ENCODE measurements at regions not wholly inside any gene's neighbourhood (a gene's known extent, or its start where the extent isn't known, plus 50 kb on each side); places are given as distances from the start of the nearest gene placed in this dataset.
"Not testable (repeated sequence)": the region's sequence is repeated elsewhere in the genome, so short reads cannot be mapped to it uniquely, and the experiment has no call there.

GRCh38 chr3:80734483-80734882, 966.7 kb upstream of the ROBO1 start:
- H3K27ac Mint-ChIP-seq = no peak overlapping the region
- no peaks in the 10 kb centered on the region for H3K4me1 Mint-ChIP-seq
- POLR2A ChIA-PET = no interaction called here
- H3K4me3 Mint-ChIP-seq = no peak overlapping the region
- no peaks in the 10 kb centered on the region for H3K36me3 Mint-ChIP-seq (ENCODE audit: low read depth)
- no peak for DNase-seq
- CTCF ChIA-PET = no interaction called here
- H3K27me3 Mint-ChIP-seq = no peaks in the 10 kb centered on the region
- H3K9me3 Mint-ChIP-seq = peaks cover 2% of the 10 kb centered on the region

GRCh38 chr3:80733522-80734176, 965.9 kb upstream of the ROBO1 start:
- CTCF ChIA-PET = no interaction called here
- Mint-ChIP-seq H3K36me3 (ENCODE audit: low read depth) (no peaks in the 10 kb centered on the region), H3K4me3 (no peak overlapping the region), H3K9me3 (peaks cover 2% of the 10 kb centered on the region), H3K4me1 (no peaks in the 10 kb centered on the region), H3K27ac (no peak overlapping the region), H3K27me3 (no peaks in the 10 kb centered on the region)
- POLR2A ChIA-PET = no interaction called here
- no peak for DNase-seq

- POLR2A ChIA-PET = interaction anchor here (0.5 kb wide), 1 partner anchor 728 kb away, joined by 5 read pairs; no protein-coding TSS in a partner anchor
These were observed 959.8 kb upstream of the ROBO1 start for GRCh38 chr3:80727561-80727960.

GRCh38 chr3:80709597-80710322, 942.0 kb upstream of the ROBO1 start:
- H3K27me3 Mint-ChIP-seq; POLR2A ChIA-PET; H3K27ac Mint-ChIP-seq; H3K36me3 Mint-ChIP-seq (ENCODE audit: low read depth); H3K4me1 Mint-ChIP-seq; DNase-seq; CTCF ChIA-PET; H3K4me3 Mint-ChIP-seq: not testable (repeated sequence)
- H3K9me3 Mint-ChIP-seq = peaks cover 12% of the 10 kb centered on the region

More at GRCh38 chr3:80727561-80727960, 959.8 kb upstream of the ROBO1 start:
- H3K27ac Mint-ChIP-seq; H3K27me3 Mint-ChIP-seq; H3K9me3 Mint-ChIP-seq; H3K4me3 Mint-ChIP-seq; CTCF ChIA-PET; H3K36me3 Mint-ChIP-seq (ENCODE audit: low read depth); H3K4me1 Mint-ChIP-seq; DNase-seq: not testable (repeated sequence)

GRCh38 chr3:80705290-80705689, 937.5 kb upstream of the ROBO1 start:
- Mint-ChIP-seq H3K4me1 (no peaks in the 10 kb centered on the region), H3K4me3 (no peak overlapping the region), H3K9me3 (peaks cover 15% of the 10 kb centered on the region), H3K27me3 (no peaks in the 10 kb centered on the region), H3K27ac (no peak overlapping the region), H3K36me3 (ENCODE audit: low read depth) (no peaks in the 10 kb centered on the region)
- CTCF ChIA-PET = no interaction called here
- no peak for DNase-seq
- POLR2A ChIA-PET = no interaction called here

- H3K4me3 Mint-ChIP-seq = no peak overlapping the region
- CTCF ChIA-PET = no interaction called here
- POLR2A ChIA-PET = no interaction called here
- no peaks in the 10 kb centered on the region for H3K36me3 Mint-ChIP-seq (ENCODE audit: low read depth)
- H3K4me1 Mint-ChIP-seq = no peaks in the 10 kb centered on the region
- DNase-seq = no peak
- H3K27ac Mint-ChIP-seq = no peak overlapping the region
- peaks cover 15% of the 10 kb centered on the region for H3K9me3 Mint-ChIP-seq
- H3K27me3 Mint-ChIP-seq = no peaks in the 10 kb centered on the region
These were observed 933.6 kb upstream of the ROBO1 start for GRCh38 chr3:80701349-80701748.

- Mint-ChIP-seq H3K27ac (no peak overlapping the region), H3K27me3 (no peaks in the 10 kb centered on the region), H3K4me1 (no peaks in the 10 kb centered on the region), H3K36me3 (ENCODE audit: low read depth) (no peaks in the 10 kb centered on the region), H3K9me3 (peaks cover 3% of the 10 kb centered on the region), H3K4me3 (no peak overlapping the region)
- ChIA-PET POLR2A (no interaction called here), CTCF (no interaction called here)
- DNase-seq = no peak
These were observed 929.5 kb upstream of the ROBO1 start for GRCh38 chr3:80697291-80697690.

- ChIA-PET CTCF (no interaction called here), POLR2A (no interaction called here)
These were observed 928.5 kb upstream of the ROBO1 start for GRCh38 chr3:80696280-80696679.

GRCh38 chr3:80688814-80689213, 921.0 kb upstream of the ROBO1 start:
- no peaks in the 10 kb centered on the region for H3K27me3 Mint-ChIP-seq
- H3K4me3 Mint-ChIP-seq = no peak overlapping the region
- H3K36me3 Mint-ChIP-seq (ENCODE audit: low read depth) = no peaks in the 10 kb centered on the region
- ChIA-PET CTCF (no interaction called here), POLR2A (no interaction called here)
- no peak overlapping the region for H3K27ac Mint-ChIP-seq
- no peaks in the 10 kb centered on the region for H3K4me1 Mint-ChIP-seq
- H3K9me3 Mint-ChIP-seq = no peaks in the 10 kb centered on the region
- DNase-seq = no peak

More at GRCh38 chr3:80696280-80696679, 928.5 kb upstream of the ROBO1 start:
- Mint-ChIP-seq H3K4me1 (no peaks in the 10 kb centered on the region), H3K27me3 (no peaks in the 10 kb centered on the region), H3K4me3 (no peak overlapping the region), H3K36me3 (ENCODE audit: low read depth) (no peaks in the 10 kb centered on the region), H3K27ac (no peak overlapping the region), H3K9me3 (no peaks in the 10 kb centered on the region)
- no peak for DNase-seq

GRCh38 chr3:80682951-80683350, 915.2 kb upstream of the ROBO1 start:
- Mint-ChIP-seq H3K4me3 (no peak overlapping the region), H3K4me1 (no peaks in the 10 kb centered on the region), H3K9me3 (no peaks in the 10 kb centered on the region), H3K36me3 (ENCODE audit: low read depth) (no peaks in the 10 kb centered on the region), H3K27me3 (no peaks in the 10 kb centered on the region), H3K27ac (no peak overlapping the region)
- CTCF ChIA-PET = no interaction called here
- POLR2A ChIA-PET = no interaction called here
- no peak for DNase-seq

- POLR2A ChIA-PET = no interaction called here
- peaks cover 2% of the 10 kb centered on the region for H3K9me3 Mint-ChIP-seq
- no peak overlapping the region for H3K27ac Mint-ChIP-seq
- DNase-seq = no peak
- no peak overlapping the region for H3K4me3 Mint-ChIP-seq
- H3K4me1 Mint-ChIP-seq = no peaks in the 10 kb centered on the region
- no peaks in the 10 kb centered on the region for H3K36me3 Mint-ChIP-seq (ENCODE audit: low read depth)
- CTCF ChIA-PET = no interaction called here
- no peaks in the 10 kb centered on the region for H3K27me3 Mint-ChIP-seq
These were observed 914.4 kb upstream of the ROBO1 start for GRCh38 chr3:80682235-80682634.

- Mint-ChIP-seq H3K27ac (no peak overlapping the region), H3K4me3 (no peak overlapping the region), H3K36me3 (ENCODE audit: low read depth) (no peaks in the 10 kb centered on the region), H3K27me3 (no peaks in the 10 kb centered on the region), H3K4me1 (no peaks in the 10 kb centered on the region), H3K9me3 (peaks cover 2% of the 10 kb centered on the region)
- DNase-seq = no peak
- POLR2A ChIA-PET = interaction anchor here (0.6 kb wide), 1 partner anchor 600 kb away, joined by 7 read pairs; no protein-coding TSS in a partner anchor
- CTCF ChIA-PET = no interaction called here
These were observed 910.0 kb upstream of the ROBO1 start for GRCh38 chr3:80677796-80678195.

GRCh38 chr3:80676866-80677265, 909.1 kb upstream of the ROBO1 start:
- POLR2A ChIA-PET = no interaction called here
- no peaks in the 10 kb centered on the region for H3K27me3 Mint-ChIP-seq
- no peak overlapping the region for H3K27ac Mint-ChIP-seq
- H3K36me3 Mint-ChIP-seq (ENCODE audit: low read depth) = no peaks in the 10 kb centered on the region
- no peaks in the 10 kb centered on the region for H3K4me1 Mint-ChIP-seq
- no peak overlapping the region for H3K4me3 Mint-ChIP-seq
- peaks cover 2% of the 10 kb centered on the region for H3K9me3 Mint-ChIP-seq
- no peak for DNase-seq
- CTCF ChIA-PET = no interaction called here

- Mint-ChIP-seq H3K4me3 (no peak overlapping the region), H3K36me3 (ENCODE audit: low read depth) (no peaks in the 10 kb centered on the region), H3K4me1 (no peaks in the 10 kb centered on the region), H3K27ac (no peak overlapping the region), H3K27me3 (no peaks in the 10 kb centered on the region), H3K9me3 (peaks cover 2% of the 10 kb centered on the region)
- DNase-seq = no peak
- ChIA-PET POLR2A (no interaction called here), CTCF (no interaction called here)
These were observed 908.5 kb upstream of the ROBO1 start for GRCh38 chr3:80676261-80676660.

Measured in activated CD4-positive, alpha-beta T cell treated with anti-CD3 and anti-CD28 coated beads, Interleukin-2, amount 10 ng/mL, durations not matched to agents 7 days and 5 days (primary cell).